Suprapubic skin (tissue), 4 donors: ENCODE measurements at regions not wholly inside any gene's neighbourhood (a gene's known extent, or its start where the extent isn't known, plus 50 kb on each side); places are given as distances from the start of the nearest gene placed in this dataset.

Experiments
- DNase-seq, 2 donors: peaks; one replicate each; pipeline ENCODE4 v3.0.0-alpha.2; 2019; ENCODE audit warnings: low spot score in 2 of 2
- H3K27ac ChIP-seq: fragments of 200-600 bp; sonication (generic); one replicate; pipeline ENCODE4 v1.5.1; 2019
- H3K27me3 ChIP-seq: fragments of 200-600 bp; sonication (generic); one replicate; pipeline ENCODE4 v1.5.1; 2019
- H3K36me3 ChIP-seq: fragments of 200-600 bp; sonication (generic); one replicate; pipeline ENCODE4 v1.5.1; 2019
- H3K4me1 ChIP-seq: fragments of 200-600 bp; sonication (generic); one replicate; pipeline ENCODE4 v1.5.1; 2019
- H3K4me3 ChIP-seq: fragments of 200-600 bp; sonication (generic); one replicate; pipeline ENCODE4 v1.5.1; 2019; ENCODE audit warnings: mild to moderate bottlenecking
- H3K9me3 ChIP-seq: fragments of 200-600 bp; sonication (generic); one replicate; pipeline ENCODE4 v1.5.1; 2019
- EP300 ChIP-seq: sonication (generic); formaldehyde crosslinking; IDR thresholded peaks from one replicate; pipeline ENCODE4 v1.6.1; 2017; ENCODE audit warnings: antibody characterized with exemption
- POLR2A ChIP-seq, 2 donors: fragments of 450-650 bp; IDR thresholded peaks; one replicate each; pipeline ENCODE4 v1.6.1; 2017; ENCODE audit warnings: antibody characterized with exemption in 2 of 2, mild to moderate bottlenecking in 2 of 2, moderate library complexity in 2 of 2
- POLR2AphosphoS5 ChIP-seq, 3 donors: sonication (generic); formaldehyde crosslinking; IDR thresholded peaks; one replicate each; pipeline ENCODE4 v1.6.1; 2017; ENCODE audit warnings: antibody characterized with exemption in 3 of 3
- WGBS: methylation state at CpG from one replicate; pipeline ENCODE4 v1.1.5; 2018; 5-methylcytosine and 5-hydroxymethylcytosine counted together
- TF ChIP-seq, protein P1 (sequence below), 2 donors: fragments of 200-600 bp in 1 of 2; fragments of 450-650 bp in 1 of 2; sonication (generic) in 1 of 2; IDR thresholded peaks; one replicate each; pipeline ENCODE4 v1.5.1; 2016 to 2019; ENCODE audit warnings: antibody characterized with exemption in 2 of 2, mild to moderate bottlenecking in 1 of 2, moderate library complexity in 1 of 2

DNA sequence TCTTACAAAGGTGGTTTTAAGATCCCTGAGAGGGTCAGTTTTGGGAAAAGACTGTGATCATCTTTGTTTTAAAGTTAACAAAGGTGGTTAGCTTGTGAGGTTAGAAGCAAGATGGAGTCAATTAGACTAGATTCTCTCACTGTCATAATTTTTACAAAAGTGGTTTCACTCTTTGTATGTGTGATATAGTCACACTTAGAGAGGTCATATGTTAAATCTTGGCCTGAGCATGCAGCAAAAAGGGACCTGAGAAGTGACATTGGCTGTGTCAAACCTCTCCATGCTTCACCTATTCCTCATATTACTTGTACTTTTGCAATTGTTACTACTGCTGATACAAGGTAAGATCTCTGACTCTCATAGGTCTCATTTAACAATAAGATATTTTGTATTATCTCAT, 368.0 kb downstream of the TBC1D32 start:
- Histone ChIP-seq H3K9me3 (no peaks in the 10 kb centered on the region), H3K36me3 (no peaks in the 10 kb centered on the region), H3K27ac (no peak overlapping the region), H3K4me3 (no peak overlapping the region), H3K4me1 (no peaks in the 10 kb centered on the region), H3K27me3 (no peaks in the 10 kb centered on the region)
- DNase-seq = no peak
- TF ChIP-seq POLR2AphosphoS5 (IDR thresholded peaks at IDR 0.05) (no peak), EP300 (no peak), POLR2A (IDR thresholded peaks at IDR 0.05) (no peak)
- TF ChIP-seq, protein P1, sequence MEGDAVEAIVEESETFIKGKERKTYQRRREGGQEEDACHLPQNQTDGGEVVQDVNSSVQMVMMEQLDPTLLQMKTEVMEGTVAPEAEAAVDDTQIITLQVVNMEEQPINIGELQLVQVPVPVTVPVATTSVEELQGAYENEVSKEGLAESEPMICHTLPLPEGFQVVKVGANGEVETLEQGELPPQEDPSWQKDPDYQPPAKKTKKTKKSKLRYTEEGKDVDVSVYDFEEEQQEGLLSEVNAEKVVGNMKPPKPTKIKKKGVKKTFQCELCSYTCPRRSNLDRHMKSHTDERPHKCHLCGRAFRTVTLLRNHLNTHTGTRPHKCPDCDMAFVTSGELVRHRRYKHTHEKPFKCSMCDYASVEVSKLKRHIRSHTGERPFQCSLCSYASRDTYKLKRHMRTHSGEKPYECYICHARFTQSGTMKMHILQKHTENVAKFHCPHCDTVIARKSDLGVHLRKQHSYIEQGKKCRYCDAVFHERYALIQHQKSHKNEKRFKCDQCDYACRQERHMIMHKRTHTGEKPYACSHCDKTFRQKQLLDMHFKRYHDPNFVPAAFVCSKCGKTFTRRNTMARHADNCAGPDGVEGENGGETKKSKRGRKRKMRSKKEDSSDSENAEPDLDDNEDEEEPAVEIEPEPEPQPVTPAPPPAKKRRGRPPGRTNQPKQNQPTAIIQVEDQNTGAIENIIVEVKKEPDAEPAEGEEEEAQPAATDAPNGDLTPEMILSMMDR (IDR thresholded peaks at IDR 0.05) = no peak

DNA sequence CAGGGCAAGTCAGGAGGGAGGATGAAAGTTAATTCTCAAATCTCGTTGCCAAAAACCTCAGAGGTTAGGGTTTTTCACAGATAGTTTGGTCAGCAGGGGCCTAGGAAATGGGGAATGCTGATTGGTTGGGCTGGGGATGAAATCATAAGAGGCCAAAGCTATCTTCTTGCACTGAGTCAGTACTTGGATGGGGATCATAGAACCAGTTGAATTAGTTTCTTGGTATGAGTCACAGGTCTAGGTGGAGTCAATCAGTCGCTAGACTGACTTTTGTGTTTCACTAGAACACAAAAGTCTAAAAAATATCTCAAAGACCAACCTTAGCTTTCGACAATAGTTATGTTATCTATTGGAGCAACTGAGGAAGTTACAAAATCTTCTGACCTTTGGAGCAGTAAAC, 368.5 kb downstream of the TBC1D32 start:
- Histone ChIP-seq H3K4me1 (no peaks in the 10 kb centered on the region), H3K36me3 (no peaks in the 10 kb centered on the region), H3K27me3 (no peaks in the 10 kb centered on the region), H3K27ac (no peak overlapping the region), H3K4me3 (no peak overlapping the region), H3K9me3 (no peaks in the 10 kb centered on the region)
- no peak for DNase-seq
- 74% methylated on average over 3 of the region's 3 CpGs for WGBS
- no peak for TF ChIP-seq EP300
- TF ChIP-seq, protein P1 (IDR thresholded peaks at IDR 0.05) = no peak
- no peak for TF ChIP-seq POLR2A (IDR thresholded peaks at IDR 0.05)
- no peak for TF ChIP-seq POLR2AphosphoS5 (IDR thresholded peaks at IDR 0.05)

- no peaks in the 10 kb centered on the region for H3K9me3 ChIP-seq
- no peak for TF ChIP-seq POLR2AphosphoS5 (IDR thresholded peaks at IDR 0.05)
- no peak for TF ChIP-seq EP300
- no peak for TF ChIP-seq POLR2A (IDR thresholded peaks at IDR 0.05)
- TF ChIP-seq, protein P1 (IDR thresholded peaks at IDR 0.05) = no peak
- H3K4me3 ChIP-seq = no peak overlapping the region
- no peaks in the 10 kb centered on the region for H3K4me1 ChIP-seq
- no peak overlapping the region for H3K27ac ChIP-seq
- WGBS = 83% methylated on average over 1 of the region's 1 CpG
- H3K27me3 ChIP-seq = no peaks in the 10 kb centered on the region
- DNase-seq = no peak
- no peaks in the 10 kb centered on the region for H3K36me3 ChIP-seq
Observed at GRCh38 chr6:120960761-120961160, 373.5 kb downstream of the TBC1D32 start.

DNA sequence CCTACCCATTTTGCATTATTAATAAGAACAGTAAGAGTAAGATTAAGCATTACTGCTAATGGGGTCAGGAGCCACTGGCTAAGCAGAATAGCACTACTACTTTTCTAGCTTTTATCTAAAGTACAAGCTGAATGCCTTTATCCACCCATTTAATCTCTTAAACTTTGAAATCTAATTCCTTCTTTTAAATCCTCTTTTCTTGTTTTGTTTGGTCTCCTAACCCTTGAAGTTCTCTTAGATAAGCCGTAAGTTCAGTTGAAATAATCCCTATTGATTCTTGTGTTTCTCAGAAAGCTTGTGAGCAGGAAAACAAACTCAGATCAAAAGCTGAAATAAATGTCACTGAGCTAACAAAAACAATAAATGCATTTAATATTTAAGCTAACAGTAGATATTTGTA, 380.2 kb downstream of the TBC1D32 start:
- no peaks in the 10 kb centered on the region for H3K4me1 ChIP-seq
- DNase-seq = no peak
- no peaks in the 10 kb centered on the region for H3K27me3 ChIP-seq
- no peak overlapping the region for H3K27ac ChIP-seq
- TF ChIP-seq POLR2A (IDR thresholded peaks at IDR 0.05) = no peak
- TF ChIP-seq, protein P1 (IDR thresholded peaks at IDR 0.05) = no peak
- no peak for TF ChIP-seq EP300
- no peak for TF ChIP-seq POLR2AphosphoS5 (IDR thresholded peaks at IDR 0.05)
- no peak overlapping the region for H3K4me3 ChIP-seq
- H3K9me3 ChIP-seq = no peaks in the 10 kb centered on the region
- H3K36me3 ChIP-seq = no peaks in the 10 kb centered on the region
- 88% methylated on average over 1 of the region's 1 CpG for WGBS

GRCh38 chr6:120951258-120951657, 383.0 kb downstream of the TBC1D32 start:
- H3K4me3 ChIP-seq = no peak overlapping the region

More at GRCh38 chr6:120951258-120951657, 383.0 kb downstream of the TBC1D32 start:
- H3K36me3 ChIP-seq = no peaks in the 10 kb centered on the region
- no peak for DNase-seq
- TF ChIP-seq EP300 (no peak), POLR2AphosphoS5 (IDR thresholded peaks at IDR 0.05) (no peak), POLR2A (IDR thresholded peaks at IDR 0.05) (no peak)
- TF ChIP-seq, protein P1 (IDR thresholded peaks at IDR 0.05) = no peak
- 78% methylated on average over 3 of the region's 3 CpGs for WGBS
- no peaks in the 10 kb centered on the region for H3K9me3 ChIP-seq
- no peaks in the 10 kb centered on the region for H3K27me3 ChIP-seq
- H3K4me1 ChIP-seq = no peaks in the 10 kb centered on the region
- H3K27ac ChIP-seq = no peak overlapping the region
